Activated CD4-positive, alpha-beta T cell treated with anti-CD3 and anti-CD28 coated beads, Interleukin-2, amount 50 U/mL, for 48 hours (primary cell): ENCODE measurements at regions not wholly inside any gene's neighbourhood (a gene's known extent, or its start where the extent isn't known, plus 50 kb on each side); places are given as distances from the start of the nearest gene placed in this dataset.

Experiments used
- DNase-seq, 2 experiments: peaks; one replicate each; pipeline ENCODE4 v3.0.0-alpha.2; 2020

DNA sequence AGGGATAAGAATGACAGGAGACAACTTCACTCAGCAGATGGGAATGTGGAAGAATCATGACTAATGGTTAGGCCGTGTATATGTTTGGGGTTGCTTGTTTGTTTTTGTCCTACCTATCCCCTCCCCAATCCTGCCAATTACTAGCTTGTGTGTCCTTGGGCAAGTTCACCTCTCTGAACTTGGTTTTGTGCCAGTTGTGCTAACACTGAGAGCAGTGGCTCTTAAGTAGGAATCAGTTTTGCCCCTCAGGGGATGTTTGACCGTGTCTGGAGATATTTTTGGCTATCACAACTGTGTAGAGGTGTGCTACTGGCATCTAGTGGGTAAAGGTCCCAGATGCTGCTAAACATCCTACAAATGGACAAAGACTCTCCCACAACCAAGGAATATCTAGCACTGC, 287.0 kb downstream of the DMRT2 start:
- DNase-seq: no peak

DNA sequence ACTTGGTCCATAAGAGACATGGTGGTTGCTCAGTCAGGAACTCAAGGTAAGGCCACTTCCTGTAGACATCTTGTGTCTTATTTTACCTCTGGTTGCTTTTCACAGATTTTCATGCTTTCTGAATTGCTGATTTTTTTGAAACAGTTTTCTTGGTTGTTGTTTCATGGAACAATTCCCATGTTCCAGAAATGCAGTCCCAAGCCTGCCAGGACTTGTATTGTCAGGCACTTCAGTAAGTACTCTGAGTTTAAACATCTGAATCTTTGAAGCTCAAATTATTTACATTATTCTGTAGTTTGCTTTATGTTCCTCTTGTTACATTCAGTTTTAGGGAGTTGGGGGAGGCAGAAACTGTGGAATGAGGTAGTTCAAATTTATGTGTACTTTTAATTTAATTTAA, 290.2 kb downstream of the DMRT2 start:
- no peak for DNase-seq

DNA sequence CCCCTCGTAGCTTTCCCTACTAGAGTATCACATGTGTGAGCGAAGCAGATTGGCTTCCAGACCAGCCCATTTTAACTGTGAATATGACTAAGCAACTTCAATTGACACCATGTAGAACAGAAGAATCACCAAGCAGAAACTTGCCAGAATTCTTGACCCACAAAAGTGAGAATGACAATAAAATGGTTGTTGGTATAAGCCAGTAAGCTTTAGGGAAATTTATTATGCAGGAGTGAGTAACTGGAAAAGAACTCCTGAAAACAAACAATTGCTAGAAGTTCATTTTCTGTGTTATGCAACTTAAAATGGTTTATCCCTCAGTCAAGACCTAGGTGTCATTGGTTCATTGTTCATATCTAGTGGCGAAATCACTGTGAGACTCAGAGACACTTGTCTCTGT, 303.1 kb downstream of the DMRT2 start:
- no peak for DNase-seq

DNA sequence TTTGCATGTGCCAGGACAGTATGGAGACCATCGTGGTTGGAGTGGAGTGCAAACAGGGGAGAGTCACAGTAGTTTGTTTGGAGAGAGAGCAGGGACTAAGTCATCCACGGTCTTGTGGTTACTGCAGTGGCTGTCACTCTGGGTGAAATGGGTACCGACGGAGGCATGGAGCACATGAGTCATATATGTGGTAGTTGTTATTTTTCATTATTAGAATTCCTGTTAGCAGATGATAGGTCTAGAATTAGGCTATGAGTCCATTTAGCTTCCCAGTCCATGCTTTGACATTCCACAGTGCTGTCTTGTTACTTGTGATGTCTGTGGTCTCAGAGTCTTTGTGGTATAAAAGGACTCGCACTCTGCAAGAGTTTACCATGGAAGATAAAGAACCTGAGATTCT, 303.9 kb downstream of the DMRT2 start:
- DNase-seq: no peak

DNA sequence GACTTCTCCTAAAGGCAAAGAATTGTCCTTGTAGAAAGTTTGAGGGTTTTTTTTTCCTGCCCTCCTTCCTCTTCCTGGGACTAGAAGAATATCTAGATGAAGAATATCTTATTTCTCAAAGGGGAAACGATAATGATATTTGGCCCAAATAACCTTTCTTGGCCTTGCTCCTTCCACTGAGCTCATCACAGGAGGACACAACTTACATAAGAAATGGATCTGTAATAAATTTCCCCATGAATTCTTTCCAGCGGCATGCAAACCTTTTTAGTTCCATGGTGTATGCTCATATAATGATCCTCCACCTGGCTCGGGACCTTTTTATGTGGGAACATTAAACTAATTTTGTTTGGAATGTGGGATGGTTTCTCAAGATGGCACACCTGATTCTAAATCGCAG, 304.4 kb downstream of the DMRT2 start:
- DNase-seq: no peak

DNA sequence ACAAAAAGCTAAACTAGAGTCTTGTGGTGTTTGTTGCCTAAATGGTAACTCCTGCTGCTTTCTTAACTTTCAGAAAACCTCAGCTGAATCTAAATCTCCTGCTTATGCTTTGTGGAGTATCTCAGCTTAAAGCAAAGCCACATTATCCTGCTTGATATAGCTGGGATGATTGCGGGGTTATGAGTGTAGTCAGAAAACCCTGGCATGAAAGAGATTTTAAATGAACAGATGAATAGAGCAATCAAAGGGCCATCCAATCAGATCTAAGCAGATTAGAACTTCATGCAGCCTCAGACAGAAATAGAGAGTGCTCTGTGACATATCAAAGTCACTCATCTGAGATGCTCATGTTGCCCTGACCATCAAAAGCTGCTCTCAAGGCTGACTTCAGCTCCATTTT, 305.5 kb downstream of the DMRT2 start:
- no peak for DNase-seq

DNA sequence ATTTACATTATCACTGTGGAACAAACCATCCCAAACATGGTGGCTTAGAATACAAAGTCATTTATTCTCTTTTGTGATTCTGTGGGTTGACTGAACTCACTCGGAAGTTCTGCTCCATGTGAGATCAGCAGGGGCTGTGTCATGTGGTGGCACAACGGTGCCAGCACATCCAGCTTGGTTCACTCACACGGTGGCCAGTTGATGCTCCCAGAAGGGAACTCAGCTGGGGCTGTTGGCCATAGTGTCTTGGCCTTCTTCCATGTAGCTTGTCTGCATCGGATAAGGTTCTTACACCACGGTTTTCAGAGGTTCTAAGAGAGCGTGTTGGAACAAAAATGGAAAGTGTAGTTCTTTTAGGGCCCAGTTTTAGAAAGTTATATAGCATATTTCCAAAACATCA, 312.7 kb downstream of the DMRT2 start:
- no peak for DNase-seq

DNA sequence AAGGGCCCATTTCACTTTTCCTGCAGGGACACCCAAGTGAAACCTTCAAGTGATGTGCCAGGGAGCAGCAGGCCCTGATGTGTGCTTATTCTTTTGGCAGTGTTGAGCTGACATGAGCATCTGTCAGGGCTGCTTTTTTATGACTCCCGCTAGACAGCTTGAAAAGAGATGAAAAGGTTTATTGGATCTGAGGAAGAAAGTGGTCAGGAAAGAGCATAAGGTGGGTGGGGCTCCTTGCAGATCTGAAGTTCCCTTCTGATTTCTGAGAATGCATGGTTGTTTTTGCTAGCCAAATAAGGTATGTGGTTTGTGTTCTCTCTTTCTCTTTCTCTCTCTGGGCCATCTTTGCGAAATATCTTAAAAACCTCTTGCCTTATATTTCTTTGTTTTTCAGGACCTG, 316.1 kb downstream of the DMRT2 start:
- no peak for DNase-seq

DNA sequence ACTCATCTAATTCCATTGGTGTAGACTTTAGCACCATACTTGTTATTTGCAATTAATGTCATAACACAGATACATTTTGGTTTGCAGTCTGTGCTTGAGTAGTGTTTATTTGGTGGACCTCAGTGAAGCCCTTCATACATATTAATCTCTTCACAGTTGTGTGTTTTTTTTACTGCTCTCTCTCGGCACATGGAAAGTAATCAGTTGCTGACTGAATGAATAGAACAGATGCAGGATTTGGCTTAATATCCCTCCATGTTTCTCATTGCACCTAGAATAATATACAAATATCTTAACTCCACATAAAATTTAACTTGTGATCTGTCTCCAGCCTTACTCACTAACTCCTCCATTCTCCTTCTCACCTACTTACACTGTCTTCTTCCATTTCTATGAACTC, 319.1 kb downstream of the DMRT2 start:
- no peak for DNase-seq

DNA sequence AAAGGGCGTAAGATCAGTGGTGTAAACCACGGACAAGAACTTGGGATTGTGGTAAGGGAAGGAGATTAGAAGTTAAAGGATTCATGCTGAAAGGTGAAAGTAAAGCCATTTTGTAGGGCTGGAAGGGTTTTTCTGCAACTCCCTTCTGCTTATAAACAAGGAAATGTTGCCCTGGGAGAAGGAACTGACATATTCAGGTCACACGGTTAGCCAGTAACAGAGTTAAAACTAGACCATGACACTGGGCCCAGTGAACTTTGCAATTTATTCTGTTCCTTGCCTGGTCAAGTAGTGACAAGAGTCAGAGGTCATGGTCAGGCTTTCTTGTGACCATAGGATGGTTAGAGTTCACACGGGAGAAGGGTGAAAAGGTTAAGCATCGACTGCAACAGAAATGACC, 323.3 kb downstream of the DMRT2 start:
- DNase-seq: no peak

DNA sequence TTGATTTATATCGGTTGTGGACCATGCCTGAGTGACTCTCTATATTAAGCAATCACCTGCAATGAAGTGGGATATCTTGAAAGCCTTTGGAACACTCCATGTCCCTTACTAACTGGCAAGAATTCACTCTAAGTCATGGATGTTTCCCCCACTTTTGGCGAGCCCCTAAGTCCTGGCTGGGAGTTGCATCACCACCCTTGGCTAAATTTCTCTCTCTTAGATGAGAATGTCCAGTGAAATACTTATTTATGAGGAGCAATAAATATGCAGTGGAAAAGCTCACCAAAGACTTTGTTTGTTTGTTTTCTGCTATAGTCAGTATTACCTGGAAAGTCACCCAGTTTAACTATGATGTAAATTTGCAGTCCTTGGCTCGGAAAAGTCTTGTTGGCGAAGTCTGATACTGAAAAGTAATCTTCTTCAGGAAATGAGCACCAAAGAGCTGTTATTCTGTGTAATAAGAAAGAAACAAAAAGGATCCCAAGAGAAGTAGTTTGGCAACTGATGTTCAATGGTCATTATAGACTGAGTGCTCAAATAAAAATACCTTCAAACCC, 333.8 kb downstream of the DMRT2 start:
- no peak for DNase-seq

DNA sequence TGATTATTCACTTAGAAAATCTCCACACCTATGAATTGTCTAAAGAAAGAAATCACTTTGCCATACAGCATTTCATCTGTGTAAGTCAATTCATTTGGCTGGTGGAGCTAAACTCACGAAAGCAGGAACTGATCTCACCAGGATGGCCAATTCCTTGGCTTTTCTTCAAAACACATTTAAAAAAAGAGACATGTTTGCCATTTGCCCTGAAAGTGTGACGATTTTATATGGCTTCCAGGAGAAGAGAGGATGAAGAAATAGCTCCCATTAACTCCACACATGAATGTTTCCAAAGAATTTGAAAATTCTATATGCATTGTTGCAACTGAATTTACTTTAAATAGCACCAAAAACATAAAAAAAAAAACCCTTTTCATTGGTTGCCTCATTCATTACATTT, 334.7 kb downstream of the DMRT2 start:
- no peak for DNase-seq

DNA sequence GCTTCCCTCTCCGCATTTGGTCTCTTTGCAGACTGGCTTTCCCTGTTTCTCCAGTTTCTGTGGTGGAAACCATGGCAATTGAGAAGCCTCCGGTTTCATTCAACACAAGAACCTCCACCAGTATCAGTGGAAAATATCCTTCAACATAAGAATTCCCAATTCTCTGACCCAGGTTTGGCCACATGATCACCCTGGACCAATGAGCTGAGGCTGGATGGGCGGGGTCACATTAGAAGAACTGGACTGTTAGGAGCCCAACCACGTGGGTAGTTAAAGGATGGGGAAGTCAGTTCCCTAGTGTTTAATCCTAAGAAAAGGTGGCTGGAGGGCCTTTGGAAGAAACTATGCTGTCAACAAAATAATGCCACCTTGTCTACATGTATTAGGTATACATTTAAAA, 336.3 kb downstream of the DMRT2 start:
- DNase-seq: no peak

DNA sequence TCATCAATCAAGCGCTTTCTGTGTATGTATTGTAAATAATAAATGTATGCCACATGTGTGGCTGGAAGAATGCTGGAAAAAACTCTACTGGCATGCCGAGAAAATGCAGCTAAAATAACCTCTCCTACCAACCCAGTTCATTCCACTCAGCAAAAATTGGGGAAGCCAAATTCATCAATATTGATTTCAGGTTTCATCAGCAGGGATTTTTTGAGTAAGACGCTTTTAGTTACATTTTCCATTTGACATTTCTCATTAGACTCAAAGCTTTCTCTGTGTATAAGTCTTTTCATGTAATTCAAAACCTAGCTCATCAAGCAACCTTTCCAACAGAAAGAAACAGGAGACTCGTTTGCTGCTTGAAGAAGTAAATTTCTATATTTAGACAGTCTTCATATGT, 338.1 kb downstream of the DMRT2 start:
- no peak for DNase-seq

DNA sequence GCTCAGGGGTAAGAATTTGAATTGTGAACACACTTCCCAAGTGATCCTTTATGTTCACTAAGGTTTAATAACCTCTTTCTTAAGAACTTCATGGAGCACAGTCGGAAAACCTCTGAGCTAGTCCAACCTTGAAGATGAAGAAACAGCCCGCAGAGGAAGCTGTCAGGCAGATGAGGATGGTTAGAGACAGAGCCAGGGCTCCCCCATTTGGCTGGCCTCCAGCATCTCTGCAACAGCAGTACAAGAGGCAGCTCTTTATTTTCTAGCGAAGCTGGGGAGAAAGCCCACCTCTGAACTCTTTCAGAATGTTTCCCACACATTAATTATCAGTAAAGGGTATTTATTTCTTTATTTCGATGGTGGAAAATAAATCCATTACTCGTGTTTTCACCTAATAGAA, 350.8 kb downstream of the DMRT2 start:
- no peak for DNase-seq

DNA sequence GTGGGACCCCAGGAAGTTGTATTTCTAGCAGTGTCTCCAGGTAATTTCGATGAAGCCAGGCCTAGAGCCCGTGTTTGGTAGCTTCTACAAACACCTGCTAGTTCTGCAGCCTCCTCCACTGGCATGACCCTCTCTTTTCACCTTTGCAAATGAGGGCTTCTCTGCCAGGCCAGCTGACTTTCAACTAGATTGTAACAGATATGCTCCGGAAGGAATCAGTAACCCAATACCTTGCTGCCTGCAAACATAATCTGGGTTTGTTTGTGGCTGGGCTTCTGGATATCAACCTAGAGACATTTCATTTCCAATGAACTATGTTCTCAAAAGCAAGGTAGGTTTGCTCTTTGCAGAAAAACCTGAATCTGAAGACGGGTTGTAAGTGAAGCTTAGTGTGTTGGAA, 354.8 kb downstream of the DMRT2 start:
- DNase-seq: no peak

DNA sequence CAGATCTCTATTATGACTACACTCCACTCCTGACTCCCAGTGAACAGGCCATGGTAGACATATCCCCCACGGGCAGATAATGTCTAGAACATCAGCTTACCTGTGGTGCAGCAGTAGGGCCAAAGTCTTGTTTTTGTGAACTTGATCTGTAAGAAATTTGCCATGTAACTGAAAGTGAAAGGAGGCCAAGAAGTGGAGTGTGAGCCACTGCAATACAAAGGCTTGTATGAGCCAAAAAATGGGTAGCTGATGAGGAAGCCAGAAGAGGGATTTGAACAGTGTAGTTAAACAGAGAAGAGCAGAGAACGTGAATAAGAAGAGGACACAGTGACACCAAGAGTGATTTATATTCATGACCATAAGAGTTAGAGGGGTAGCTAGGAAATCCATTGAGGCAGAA, 361.7 kb downstream of the DMRT2 start:
- no peak for DNase-seq

DNA sequence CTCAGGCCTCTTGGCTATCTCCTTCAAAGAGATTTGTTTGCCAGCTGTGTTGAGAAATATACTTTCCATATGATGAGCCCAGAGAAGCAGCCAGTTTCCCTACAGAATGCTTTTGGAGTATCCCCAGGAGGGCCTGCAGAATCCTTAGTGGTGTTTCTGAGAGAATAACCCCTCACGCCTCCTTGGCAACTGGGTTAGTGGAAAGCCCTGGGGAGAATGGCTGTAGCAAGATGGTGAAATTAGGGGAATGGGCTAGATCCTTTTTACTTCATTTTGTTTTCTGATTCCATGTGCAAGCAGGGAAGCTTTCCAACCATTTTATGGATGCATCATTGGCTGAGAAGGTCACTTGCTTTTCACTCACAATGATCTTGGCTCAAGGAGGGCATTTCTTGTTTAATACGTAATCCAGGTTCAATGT, 364.6 kb downstream of the DMRT2 start:
- DNase-seq: no peak

DNA sequence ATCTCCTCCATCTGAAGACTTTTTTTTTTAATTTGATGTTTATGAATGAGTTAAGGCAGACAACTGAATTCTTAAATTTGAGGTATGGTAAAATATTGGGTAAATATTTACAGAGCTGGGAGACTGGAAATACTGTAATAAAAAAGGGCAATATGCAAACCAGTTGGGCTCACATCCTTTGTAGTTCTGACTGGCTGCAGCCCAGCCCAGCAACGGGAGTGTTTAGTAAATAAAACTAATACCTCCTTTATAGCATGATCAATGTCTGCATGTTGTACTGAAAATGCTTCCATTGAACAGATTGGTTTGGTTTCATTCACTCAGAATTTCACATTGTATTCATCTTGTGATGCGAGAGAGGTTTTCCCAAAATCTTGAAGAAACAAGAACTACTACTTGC, 365.0 kb downstream of the DMRT2 start:
- no peak for DNase-seq

DNA sequence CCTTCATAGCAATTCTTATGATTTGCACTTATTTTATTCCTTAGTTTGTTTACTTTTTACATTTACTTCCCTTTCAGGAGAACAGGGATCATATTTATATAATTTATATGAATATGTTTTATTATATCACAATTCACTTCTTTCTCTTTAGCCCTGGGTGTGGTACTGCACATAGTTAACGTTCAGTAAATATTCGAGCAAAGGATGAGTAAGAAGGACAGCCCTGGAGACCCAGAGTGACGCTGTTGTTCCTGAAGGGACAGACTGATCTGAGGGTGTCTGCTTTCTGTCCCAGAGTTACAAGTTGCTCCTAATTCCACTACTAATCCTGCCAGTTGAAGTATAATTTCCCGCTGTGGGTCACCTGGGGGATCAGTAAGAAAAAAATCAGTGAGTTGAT, 366.1 kb downstream of the DMRT2 start:
- DNase-seq: no peak

DNA sequence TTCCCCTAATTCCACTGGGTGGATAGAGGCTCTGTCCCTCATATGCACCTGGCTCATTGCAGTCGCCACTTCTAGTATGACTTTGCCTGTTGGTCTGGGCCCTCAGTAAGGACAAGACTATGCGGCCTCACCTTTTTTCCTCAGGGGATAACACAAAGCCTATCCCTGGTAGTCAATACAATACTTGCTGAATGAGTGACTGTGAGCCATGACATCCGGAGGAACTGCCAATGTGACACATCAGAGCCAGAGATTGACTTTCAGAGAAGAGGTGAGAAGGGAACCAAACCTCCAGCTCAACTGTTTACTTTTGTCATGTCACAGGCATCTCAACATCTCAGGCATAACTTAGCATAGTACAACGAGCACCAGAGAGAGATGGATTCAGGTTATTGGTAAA, 371.3 kb downstream of the DMRT2 start:
- DNase-seq: no peak

DNA sequence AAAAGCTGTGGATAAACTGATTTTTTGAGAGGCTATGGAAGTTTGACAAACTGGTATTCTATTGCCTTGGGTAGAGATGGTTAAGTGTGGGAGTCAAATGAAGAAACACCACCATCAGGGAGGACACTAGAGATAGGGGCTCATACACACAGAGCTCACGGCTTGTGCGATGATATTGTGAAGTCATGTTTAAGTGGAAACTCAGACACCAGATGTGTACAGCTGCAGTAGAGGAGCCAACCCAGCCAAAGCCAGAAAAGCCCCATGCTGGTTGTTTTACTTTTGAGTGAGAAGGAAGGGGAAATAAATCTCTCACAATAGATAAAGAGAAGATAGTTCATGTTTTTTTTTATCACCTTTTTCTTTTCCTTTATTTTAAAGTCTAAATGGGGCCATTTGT, 377.7 kb downstream of the DMRT2 start:
- DNase-seq: no peak

DNA sequence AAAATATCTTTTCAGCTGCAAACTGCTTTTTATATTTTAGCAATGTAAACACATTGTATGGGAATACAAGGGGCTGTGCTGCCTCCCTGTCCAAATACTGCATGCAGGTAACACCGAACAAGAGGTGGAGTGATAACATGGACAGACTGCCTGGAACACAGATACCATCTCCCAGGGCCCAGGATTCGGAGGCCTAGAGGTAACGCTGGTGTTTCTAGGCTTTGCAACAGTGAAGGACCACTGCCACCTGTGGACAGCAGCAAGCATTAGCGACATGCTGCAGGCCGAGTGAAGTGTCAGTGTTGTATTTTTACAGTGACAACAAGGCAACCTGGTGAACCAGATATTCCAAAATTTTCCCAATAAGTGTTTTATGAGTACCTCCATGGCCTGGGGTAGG, 379.1 kb downstream of the DMRT2 start:
- DNase-seq: no peak

DNA sequence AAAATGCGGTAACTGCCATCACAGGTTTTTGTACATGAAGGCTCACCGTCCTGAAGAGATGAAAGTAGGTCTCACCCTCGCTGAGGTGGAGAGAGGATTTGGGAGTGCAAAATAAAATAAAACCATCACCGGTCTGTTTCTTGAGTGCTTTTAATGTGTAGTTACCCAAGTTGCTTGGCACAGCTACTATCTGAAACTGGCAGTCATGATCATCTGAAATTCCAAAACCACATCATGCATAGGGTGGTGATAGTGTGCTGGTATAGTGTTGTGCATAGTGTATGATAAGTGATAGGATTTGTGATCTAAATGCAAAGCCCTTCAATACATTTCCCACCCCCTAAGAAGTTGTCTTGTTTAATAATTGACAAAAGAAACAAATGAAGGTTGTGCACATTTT, 381.3 kb downstream of the DMRT2 start:
- no peak for DNase-seq

DNA sequence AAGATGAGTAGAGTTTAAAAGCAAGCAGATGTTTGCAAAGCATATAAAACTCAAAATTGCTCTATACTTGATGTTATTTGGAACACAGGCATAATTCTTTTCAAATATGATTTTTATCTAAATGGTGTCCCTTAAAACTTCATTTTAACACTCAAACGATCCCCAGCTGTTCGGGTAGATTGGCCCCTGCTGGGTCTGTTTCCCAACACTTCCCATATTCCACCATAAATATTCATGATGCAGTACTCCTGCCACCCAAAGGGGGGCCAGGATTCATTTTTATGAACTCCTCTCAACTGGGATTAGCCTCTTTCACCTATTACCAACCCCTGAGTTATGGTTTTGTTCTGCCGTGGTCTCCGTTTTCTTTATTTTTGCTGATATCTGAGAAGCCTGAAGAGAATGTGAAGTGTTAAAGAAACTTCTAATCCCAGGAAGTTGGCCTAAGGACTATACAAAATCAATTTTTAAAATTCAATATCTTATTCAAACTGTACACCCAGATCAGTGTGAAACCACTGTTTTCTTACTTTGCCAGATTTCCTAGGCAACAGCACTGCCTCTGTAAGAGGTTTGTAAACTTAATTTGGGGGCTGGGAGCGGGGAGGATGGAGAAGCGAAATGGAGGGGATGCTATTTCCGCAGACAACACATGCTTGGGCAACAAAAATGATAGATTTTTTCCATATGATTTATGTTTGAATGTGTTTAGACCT, 384.1 kb downstream of the DMRT2 start:
- DNase-seq: no peak
